Caco-2 (cell line): ENCODE measurements at regions not wholly inside any gene's neighbourhood (a gene's known extent, or its start where the extent isn't known, plus 50 kb on each side); places are given as distances from the start of the nearest gene placed in this dataset.

Experiments
- BruUV-seq: library from RNA; stranded (reverse); fragments of 400-500 nt; replicated peaks from 2 replicates; lab custom pipeline; 2021; lab: Mats Ljungman, UMichigan
- CTCF ChIA-PET: fragments of 300-600 bp; sonication (Branson Sonifier 250); formaldehyde crosslinking; loops from one replicate; lab custom pipeline; 2022; ENCODE audit warnings: antibody characterized with exemption; lab: Charles Lee
- POLR2A ChIA-PET: fragments of 300-600 bp; sonication (Branson Sonifier 250); formaldehyde crosslinking; loops from one replicate; lab custom pipeline; 2022; ENCODE audit warnings: antibody characterized with exemption; lab: Charles Lee
- DNase-seq, 2 experiments: peaks; one replicate each; pipeline versions ENCODE4 v3.0.0 to v3.0.0-alpha.2; 2020 to 2022
- H3K27me3 ChIP-seq: replicated peaks from 2 replicates; pipeline ENCODE4 v1.6.0; 2011; ENCODE audit warnings: low read length; ENCODE audit not compliant: control insufficient read depth, insufficient read depth
- H3K36me3 ChIP-seq: 2 replicates; pipeline ENCODE4 v1.5.1; 2011; ENCODE audit warnings: low read length; ENCODE audit not compliant: control insufficient read depth, insufficient read depth
- H3K4me1 ChIP-seq: fragments of 250-450 bp; sonication (Bioruptor Pico); 2 replicates; pipeline ENCODE4 v1.5.1; 2020; ENCODE audit warnings: mild to moderate bottlenecking
- H3K4me3 ChIP-seq: 2 replicates; pipeline ENCODE4 v1.5.1; 2011; ENCODE audit warnings: low read depth, mild to moderate bottlenecking, control low read depth, low read length
- H3K9me3 ChIP-seq: fragments of 250-450 bp; sonication (Bioruptor Pico); 2 replicates; pipeline ENCODE4 v1.5.1; 2020; ENCODE audit warnings: mild to moderate bottlenecking, moderate library complexity
- H3K27ac Mint-ChIP-seq: one replicate; pipeline ENCODE4 v1.8.0; 2022; ENCODE audit warnings: mixed read lengths; ENCODE audit not compliant: unreplicated experiment
- H3K27me3 Mint-ChIP-seq: one replicate; pipeline ENCODE4 v1.8.0; 2022; ENCODE audit warnings: mixed read lengths; ENCODE audit not compliant: insufficient read depth, unreplicated experiment
- H3K36me3 Mint-ChIP-seq: one replicate; pipeline ENCODE4 v1.8.0; 2022; ENCODE audit warnings: mild to moderate bottlenecking, mixed read lengths; ENCODE audit not compliant: insufficient read depth, unreplicated experiment
- H3K4me1 Mint-ChIP-seq: one replicate; pipeline ENCODE4 v1.8.0; 2022; ENCODE audit warnings: low read depth, mixed read lengths; ENCODE audit not compliant: unreplicated experiment
- H3K4me3 Mint-ChIP-seq: one replicate; pipeline ENCODE4 v1.8.0; 2022; ENCODE audit warnings: mild to moderate bottlenecking, moderate library complexity, mixed read lengths; ENCODE audit not compliant: unreplicated experiment
- H3K9me3 Mint-ChIP-seq: one replicate; pipeline ENCODE4 v1.8.0; 2022; ENCODE audit warnings: mixed read lengths; ENCODE audit not compliant: unreplicated experiment
- intact Hi-C: fragments of 100-400 bp; cut with micrococcal nuclease; formaldehyde crosslinking; loops from one replicate; pipeline ENCODE4 v1.10.0; 2022; ENCODE audit not compliant: unreplicated experiment
- TF ChIP-seq, protein P1 (sequence below), 2 experiments: fragments of 200-600 bp in 1 of 2; IDR thresholded peaks; 1 replicate in 1 of 2; 2 replicates in 1 of 2; pipeline versions ENCODE4 v1.5.1 to v1.8.0; 2011 to 2022; ENCODE audit warnings: antibody characterized with exemption in 1 of 2, control low read depth in 1 of 2, inconsistent platforms in 1 of 2, low read depth in 1 of 2, low read length in 1 of 2, mild to moderate bottlenecking in 1 of 2, moderate library complexity in 1 of 2; ENCODE audit not compliant: insufficient read depth in 1 of 2, severe bottlenecking in 1 of 2, unreplicated experiment in 1 of 2

DNA sequence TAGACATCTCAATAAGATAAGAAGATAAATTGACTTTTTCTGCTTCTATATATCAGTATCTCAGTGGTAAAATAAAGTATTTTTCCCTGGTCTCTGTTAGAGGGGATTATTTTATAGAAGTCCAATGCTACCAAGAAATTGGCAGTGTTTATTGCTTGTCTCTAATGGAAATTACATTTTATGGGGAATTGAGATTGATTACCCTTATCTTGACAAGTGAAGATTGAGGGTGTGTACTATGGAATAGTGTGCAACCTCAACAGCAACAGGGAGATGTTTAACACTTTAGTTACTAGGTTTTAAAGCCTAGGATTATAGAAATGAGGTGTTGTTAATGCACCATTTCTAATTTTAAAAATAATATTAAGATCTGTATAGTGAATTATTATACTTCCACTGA is 154.8 kb upstream of the ROBO1 start:
- ChIA-PET CTCF (no interaction called here), POLR2A (no interaction called here)
- no peak overlapping the region for H3K4me3 Mint-ChIP-seq
- intact Hi-C loops: no loop called here
- H3K9me3 ChIP-seq: no peaks in the 10 kb centered on the region
- H3K36me3 ChIP-seq: no peaks in the 10 kb centered on the region
- no peak for DNase-seq
- peaks cover 2% of the 10 kb centered on the region for H3K27me3 Mint-ChIP-seq
- no peak overlapping the region for H3K4me3 ChIP-seq
- no TSS peak for BruUV-seq
- H3K27ac Mint-ChIP-seq: no peak overlapping the region
- no peaks in the 10 kb centered on the region for H3K27me3 ChIP-seq
- no peaks in the 10 kb centered on the region for H3K4me1 ChIP-seq
- TF ChIP-seq, protein P1, sequence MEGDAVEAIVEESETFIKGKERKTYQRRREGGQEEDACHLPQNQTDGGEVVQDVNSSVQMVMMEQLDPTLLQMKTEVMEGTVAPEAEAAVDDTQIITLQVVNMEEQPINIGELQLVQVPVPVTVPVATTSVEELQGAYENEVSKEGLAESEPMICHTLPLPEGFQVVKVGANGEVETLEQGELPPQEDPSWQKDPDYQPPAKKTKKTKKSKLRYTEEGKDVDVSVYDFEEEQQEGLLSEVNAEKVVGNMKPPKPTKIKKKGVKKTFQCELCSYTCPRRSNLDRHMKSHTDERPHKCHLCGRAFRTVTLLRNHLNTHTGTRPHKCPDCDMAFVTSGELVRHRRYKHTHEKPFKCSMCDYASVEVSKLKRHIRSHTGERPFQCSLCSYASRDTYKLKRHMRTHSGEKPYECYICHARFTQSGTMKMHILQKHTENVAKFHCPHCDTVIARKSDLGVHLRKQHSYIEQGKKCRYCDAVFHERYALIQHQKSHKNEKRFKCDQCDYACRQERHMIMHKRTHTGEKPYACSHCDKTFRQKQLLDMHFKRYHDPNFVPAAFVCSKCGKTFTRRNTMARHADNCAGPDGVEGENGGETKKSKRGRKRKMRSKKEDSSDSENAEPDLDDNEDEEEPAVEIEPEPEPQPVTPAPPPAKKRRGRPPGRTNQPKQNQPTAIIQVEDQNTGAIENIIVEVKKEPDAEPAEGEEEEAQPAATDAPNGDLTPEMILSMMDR (IDR thresholded peaks at IDR 0.05; ENCODE audit: insufficient read depth in 1 of 2, low read depth in 1 of 2, low read length in 1 of 2, severe bottlenecking in 1 of 2, unreplicated experiment in 1 of 2): no peak
- H3K4me1 Mint-ChIP-seq: no peaks in the 10 kb centered on the region
- no peaks in the 10 kb centered on the region for H3K36me3 Mint-ChIP-seq
- H3K9me3 Mint-ChIP-seq: no peaks in the 10 kb centered on the region

DNA sequence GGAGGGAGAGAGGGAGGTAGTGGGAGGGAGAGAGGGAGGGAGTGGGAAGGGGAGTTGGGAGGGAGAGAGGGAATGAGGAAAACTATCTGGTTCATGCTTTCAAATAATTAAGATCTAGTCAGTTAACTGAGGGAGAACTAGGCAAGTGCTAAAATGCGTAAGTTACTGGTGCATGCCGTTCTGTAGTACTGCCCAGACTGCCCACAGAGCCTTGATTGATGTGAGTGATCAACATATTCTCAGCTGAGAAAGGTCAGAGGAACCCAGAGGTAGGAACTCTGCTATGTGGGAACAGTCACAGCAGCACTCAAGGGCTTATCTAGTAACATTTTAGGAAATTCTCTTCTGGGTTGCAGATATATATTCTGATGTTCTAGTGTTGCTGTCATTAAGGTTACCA is 149.8 kb upstream of the ROBO1 start:
- Mint-ChIP-seq H3K36me3 (no peaks in the 10 kb centered on the region), H3K27me3 (peaks cover 3% of the 10 kb centered on the region), H3K4me1 (no peaks in the 10 kb centered on the region), H3K27ac (no peak overlapping the region), H3K9me3 (no peaks in the 10 kb centered on the region), H3K4me3 (no peak overlapping the region)
- intact Hi-C loops: no loop called here
- no peak for DNase-seq
- no peaks in the 10 kb centered on the region for H3K27me3 ChIP-seq
- H3K9me3 ChIP-seq: no peaks in the 10 kb centered on the region
- no peak overlapping the region for H3K4me3 ChIP-seq
- no peaks in the 10 kb centered on the region for H3K4me1 ChIP-seq
- POLR2A ChIA-PET: no interaction called here
- TF ChIP-seq, protein P1 (IDR thresholded peaks at IDR 0.05; ENCODE audit: insufficient read depth in 1 of 2, low read depth in 1 of 2, low read length in 1 of 2, severe bottlenecking in 1 of 2, unreplicated experiment in 1 of 2): no peak
- no TSS peak for BruUV-seq
- no peaks in the 10 kb centered on the region for H3K36me3 ChIP-seq
- CTCF ChIA-PET: no interaction called here

DNA sequence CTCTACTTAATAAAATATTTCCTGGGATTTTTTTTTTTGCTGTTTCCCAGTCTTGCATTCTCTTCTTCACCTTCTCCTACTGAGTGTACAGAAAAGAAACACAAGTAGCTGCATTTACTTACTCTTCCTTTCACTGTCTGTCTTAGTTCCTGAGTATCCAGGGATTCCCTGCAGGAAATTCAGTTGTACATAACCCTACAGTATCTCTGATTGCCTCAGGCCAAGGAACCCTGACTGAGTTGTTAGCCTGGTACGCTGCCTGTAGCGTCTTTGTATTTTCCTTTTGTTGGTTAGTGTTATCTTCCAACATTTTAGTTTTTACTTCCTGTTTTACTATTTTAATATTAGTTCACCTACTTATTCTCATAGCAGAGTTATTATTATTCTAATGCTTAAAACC is 142.5 kb upstream of the ROBO1 start:
- Mint-ChIP-seq H3K36me3 (no peaks in the 10 kb centered on the region), H3K27me3 (peaks cover 2% of the 10 kb centered on the region), H3K27ac (no peak overlapping the region), H3K4me1 (no peaks in the 10 kb centered on the region), H3K9me3 (no peaks in the 10 kb centered on the region), H3K4me3 (no peak overlapping the region)
- H3K36me3 ChIP-seq: no peaks in the 10 kb centered on the region
- CTCF ChIA-PET: no interaction called here
- TF ChIP-seq, protein P1 (IDR thresholded peaks at IDR 0.05; ENCODE audit: insufficient read depth in 1 of 2, low read depth in 1 of 2, low read length in 1 of 2, severe bottlenecking in 1 of 2, unreplicated experiment in 1 of 2): no peak
- DNase-seq: no peak
- H3K27me3 ChIP-seq: no peaks in the 10 kb centered on the region
- no peaks in the 10 kb centered on the region for H3K4me1 ChIP-seq
- no peak overlapping the region for H3K4me3 ChIP-seq
- no TSS peak for BruUV-seq
- intact Hi-C loops: no loop called here
- no peaks in the 10 kb centered on the region for H3K9me3 ChIP-seq
- POLR2A ChIA-PET: no interaction called here
